ENCODE measurements at regions not wholly inside any gene's neighbourhood (a gene's known extent, or its start where the extent isn't known, plus 50 kb on each side); places are given as distances from the start of the nearest gene placed in this dataset.
"Not testable (repeated sequence)": the region's sequence is repeated elsewhere in the genome, so short reads cannot be mapped to it uniquely, and the experiment has no call there.

DNA sequence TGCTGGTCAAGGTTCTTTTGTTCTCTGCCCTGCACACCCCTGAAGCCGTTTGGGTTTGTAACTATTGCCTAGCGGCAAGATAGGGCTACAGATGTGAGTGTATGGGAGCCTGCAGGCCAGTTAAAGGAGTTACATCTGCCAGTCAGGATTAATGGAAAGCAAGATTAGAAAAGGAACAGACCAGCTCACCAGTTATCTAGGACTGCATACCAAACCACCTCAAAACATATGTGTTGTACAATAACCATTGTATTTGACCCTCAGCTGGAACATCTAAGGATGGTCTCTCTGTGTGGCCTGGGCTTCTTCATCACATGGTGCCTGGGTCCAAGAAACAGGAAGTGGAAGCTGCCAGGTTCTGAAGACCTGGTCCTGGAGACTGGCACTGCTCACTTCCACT, 52.5 kb upstream of the FBXO28 start:
- DNase-seq = no peak

GRCh38 chr1:224059897-224060427, 53.9 kb upstream of the FBXO28 start:
- no peak for DNase-seq

DNA sequence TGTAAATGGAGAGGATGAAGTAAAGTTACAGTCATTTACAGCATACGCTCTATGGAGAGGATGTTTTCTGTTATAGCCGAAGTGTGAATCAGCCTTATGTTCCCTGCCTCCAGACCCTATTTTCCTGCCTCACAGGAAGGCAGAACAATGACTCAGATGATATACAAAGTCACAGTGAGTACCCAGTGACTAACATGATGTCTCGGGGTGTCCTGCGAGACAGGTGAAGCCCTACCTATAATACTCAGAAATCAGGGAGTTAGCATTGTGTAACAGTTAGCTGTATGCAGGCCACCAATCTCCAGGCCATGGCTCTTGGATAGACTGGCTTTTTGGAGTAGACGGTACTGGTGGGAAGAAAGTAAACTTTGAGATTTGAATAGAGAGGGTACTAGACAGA, 55.6 kb upstream of the FBXO28 start:
- no peak for DNase-seq

DNA sequence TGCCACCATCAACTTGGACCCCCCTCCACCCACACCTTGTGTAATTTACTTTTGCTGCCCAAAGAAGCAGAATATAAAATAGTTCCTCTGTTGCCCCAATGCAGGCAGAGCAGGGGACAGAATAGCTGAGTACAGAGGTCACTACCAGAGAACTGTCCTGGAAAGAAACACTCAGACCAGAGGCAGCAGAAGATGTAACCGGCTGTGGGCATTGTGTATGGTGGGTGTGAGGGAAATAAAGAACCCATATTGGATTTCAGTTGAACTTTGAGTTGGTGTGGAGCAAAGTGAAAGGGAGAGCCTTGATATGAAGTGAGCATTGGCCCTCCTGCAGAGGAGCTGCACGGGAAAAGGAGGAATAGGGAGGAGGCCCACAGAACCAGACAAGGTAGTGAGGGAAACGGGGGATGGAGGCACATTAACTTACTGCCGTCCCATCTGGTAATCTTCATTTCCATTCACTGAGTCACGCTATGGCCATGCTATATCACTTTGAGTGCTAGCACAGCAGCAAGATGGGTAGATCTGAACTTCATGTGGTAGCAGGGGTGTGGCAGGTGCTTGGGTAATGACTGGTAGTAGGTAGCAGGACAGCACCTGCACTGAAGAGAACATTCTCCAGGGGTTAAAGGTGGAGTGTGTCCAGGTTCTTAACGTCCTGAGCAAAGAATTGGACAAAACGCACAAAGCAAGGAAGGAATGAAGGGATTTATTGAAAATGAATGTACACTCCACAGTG, 56.3 kb upstream of the FBXO28 start:
- DNase-seq = no peak

DNA sequence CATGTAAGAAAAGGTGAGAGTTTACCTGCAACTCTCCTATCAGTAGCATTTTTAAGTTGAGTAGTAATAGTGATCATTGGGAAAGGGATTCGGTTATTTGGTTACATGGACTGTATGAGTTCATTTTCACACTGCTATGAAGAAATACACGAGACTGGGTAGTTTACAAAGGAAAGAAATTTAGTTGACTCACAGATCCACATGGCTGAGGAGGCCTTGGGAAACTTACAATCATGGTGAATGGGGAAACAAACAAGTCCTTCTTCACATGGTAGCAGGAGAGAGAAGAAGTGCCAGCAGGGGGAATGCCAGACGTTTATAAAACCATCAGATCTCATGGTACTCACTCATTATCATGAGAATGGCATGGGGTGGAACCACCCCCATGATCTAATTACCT, 59.3 kb upstream of the FBXO28 start:
- DNase-seq = no peak

DNA sequence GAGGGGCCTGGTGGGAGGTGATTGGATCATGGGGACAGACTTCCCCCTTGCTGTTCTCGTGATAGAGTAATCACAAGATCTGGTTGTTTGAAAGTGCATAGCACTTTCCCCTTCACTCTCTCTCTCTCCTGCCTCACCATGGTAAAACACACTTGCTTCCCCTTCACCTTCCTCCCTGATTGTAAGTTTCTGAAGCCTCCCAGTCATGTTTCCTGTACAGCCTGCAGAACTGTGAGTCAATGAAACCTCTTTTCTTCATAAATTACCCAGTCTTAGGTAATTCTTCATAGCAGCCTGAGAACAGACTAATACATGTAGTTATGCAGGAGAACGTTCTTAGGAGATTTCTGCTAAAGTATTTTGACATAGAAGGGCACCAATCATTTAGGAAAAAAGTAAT, 59.9 kb upstream of the FBXO28 start:
- DNase-seq = no peak

GRCh38 chr1:224053456-224053855, 60.5 kb upstream of the FBXO28 start:
- no peak for DNase-seq

- no peak for DNase-seq
These were observed 61.1 kb upstream of the FBXO28 start for GRCh38 chr1:224052772-224053171.

- DNase-seq = not testable (repeated sequence)
These were observed 62.1 kb upstream of the FBXO28 start for GRCh38 chr1:224051782-224052181.

DNA sequence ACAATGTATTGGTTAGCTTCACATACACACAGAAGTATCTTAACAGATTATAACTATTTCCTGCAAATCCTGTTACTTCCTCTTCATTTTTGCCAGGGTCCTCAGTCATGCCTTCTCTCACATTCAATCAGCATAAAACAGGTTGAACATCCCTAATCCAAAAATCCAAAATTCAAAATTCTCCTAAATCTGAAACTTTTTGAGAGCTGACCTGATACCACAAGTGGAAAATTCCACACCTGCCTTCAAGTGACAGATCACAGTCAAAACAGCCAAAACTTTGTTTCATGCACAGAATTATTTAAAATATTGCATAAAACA, 62.9 kb upstream of the FBXO28 start:
- DNase-seq = no peak

GRCh38 chr1:224047538-224047937, 66.4 kb upstream of the FBXO28 start:
- DNase-seq = no peak

DNA sequence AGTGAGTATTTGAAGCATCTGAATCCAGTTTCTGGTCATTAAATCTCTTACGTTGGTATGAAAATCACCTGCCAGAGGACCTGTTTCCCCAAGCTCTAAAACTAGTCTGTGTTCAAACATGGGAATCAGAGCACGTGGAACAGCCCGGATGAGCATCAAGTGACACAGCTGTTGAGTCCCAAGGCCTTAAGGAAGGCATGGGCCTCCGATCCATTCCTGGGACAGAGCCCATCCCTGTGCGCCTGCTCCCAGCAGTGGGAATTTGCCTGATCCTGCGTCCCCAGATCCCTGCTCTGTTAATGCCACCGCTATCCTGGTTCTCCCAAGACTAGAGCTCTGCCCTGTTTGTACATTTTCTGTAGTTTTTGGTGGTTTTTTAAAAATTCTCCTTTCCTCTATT, 68.4 kb upstream of the FBXO28 start:
- DNase-seq = no peak

GRCh38 chr1:224044420-224044819, 69.5 kb upstream of the FBXO28 start:
- no peak for DNase-seq

DNA sequence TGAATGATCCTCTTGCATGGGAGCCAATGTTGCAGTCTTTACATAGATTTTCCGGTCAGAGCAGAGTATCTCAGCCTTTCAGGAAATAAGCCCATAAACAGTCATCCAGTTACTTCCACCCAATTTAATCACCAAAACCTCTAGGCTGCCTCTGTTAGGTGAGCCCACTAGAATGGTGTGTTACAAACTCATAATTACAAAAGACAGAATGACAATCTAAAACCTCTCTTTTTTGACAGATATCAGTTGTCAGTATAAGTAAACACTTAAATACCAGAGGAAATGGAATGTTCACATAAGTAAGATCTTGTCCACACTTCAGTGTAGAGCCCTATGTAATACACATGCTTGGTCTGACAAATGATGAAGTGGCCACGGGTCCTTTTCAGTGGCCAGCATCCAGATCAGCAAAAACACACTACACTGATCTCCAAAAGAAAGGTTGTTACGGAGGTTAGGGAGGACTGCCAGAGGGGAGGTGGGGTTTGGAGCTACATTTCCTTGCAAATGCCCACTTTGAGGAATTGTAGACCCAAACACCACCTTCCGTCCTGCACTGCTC, 71.3 kb upstream of the FBXO28 start:
- no peak for DNase-seq

GRCh38 chr1:224041032-224041431, 72.9 kb upstream of the FBXO28 start:
- no peak for DNase-seq

DNA sequence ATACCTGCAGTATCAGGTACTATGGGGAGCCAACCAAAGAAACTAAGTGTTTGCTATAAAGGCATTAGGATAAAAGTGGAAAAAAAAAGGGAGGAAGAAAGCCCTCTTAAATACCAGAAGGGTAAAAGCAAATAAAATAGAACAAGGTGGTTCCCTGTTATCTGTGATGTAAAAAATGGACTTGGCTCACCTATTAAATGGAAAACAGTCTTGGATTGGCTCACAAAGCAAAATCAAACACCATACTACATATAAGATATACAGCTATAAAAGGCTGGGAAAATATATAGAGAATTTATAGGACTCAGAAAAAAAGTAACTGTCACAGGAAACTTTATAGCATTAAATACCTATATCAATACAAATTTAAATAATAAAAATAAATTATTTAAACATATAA, 73.5 kb upstream of the FBXO28 start:
- not testable (repeated sequence) for DNase-seq

GRCh38 chr1:224040006-224040405, 73.9 kb upstream of the FBXO28 start:
- not testable (repeated sequence) for DNase-seq

GRCh38 chr1:224038832-224039231, 75.1 kb upstream of the FBXO28 start:
- DNase-seq = not testable (repeated sequence)

DNA sequence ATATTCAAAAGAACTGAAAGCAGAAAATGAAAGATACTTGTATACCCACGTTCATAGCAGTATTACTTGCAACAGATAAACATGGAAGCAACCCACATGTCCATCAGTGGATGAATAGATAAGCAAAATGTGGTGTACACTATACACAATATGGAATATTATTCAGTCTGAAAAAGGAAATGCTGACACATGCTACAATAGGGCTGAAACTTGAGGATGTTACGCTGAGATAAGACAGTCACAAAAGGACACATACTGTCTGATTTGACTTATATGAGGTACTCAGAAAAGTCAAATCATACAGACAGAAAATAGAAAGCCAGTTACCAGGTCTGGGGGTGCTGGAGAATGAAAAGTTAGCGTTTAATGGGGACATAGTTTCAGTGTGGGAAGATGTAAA, 76.5 kb upstream of the FBXO28 start:
- DNase-seq = not testable (repeated sequence)

- not testable (repeated sequence) for DNase-seq
These were observed 81.2 kb upstream of the FBXO28 start for GRCh38 chr1:224032608-224033276.

DNA sequence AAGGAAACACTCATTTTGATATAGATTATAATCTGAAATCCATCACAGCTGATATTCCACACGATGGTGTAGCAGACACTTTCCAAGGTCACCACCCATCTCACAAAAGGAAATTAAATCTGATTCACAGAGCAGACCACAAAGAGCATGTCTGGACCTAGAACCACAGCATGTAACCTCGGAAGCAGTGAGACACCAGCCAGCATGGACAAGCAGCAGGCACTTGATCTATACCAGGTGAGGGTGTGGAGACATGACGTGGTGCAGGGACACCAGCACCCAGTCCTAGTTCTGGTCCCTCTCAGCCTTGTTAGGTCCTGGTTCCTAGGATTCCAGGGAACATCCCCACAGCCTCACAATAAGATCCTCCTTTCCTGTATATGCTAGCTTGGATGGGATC, 81.9 kb upstream of the FBXO28 start:
- not testable (repeated sequence) for DNase-seq

- not testable (repeated sequence) for DNase-seq
These were observed 83.7 kb upstream of the FBXO28 start for GRCh38 chr1:224030257-224030656.

Data from anterior cingulate cortex (tissue), 58 donors.